OCI-LY1 (cell line): ENCODE measurements at regions not wholly inside any gene's neighbourhood (a gene's known extent, or its start where the extent isn't known, plus 50 kb on each side); places are given as distances from the start of the nearest gene placed in this dataset.

Source experiments
- H2AFZ ChIP-seq: fragments of 200-600 bp; sonication (generic), shearing (Covaris generic); 2 replicates; pipeline ENCODE4 v1.6.0; 2014; ENCODE audit warnings: antibody characterized with exemption, mild to moderate bottlenecking, low read length
- H3F3A ChIP-seq: fragments of 200-600 bp; sonication (generic), shearing (Covaris generic); 2 replicates; pipeline ENCODE4 v1.6.0; 2014; ENCODE audit warnings: mild to moderate bottlenecking, antibody characterized with exemption, low read length, moderate library complexity; ENCODE audit not compliant: insufficient read depth
- H3K27ac ChIP-seq: fragments of 200-600 bp; sonication (generic); 2 replicates; pipeline ENCODE4 v1.5.1; 2014; ENCODE audit warnings: low read length, mixed run types, mild to moderate bottlenecking, low read depth; ENCODE audit not compliant: poor library complexity, severe bottlenecking
- H3K27me3 ChIP-seq: fragments of 200-600 bp; sonication (generic); 2 replicates; pipeline ENCODE4 v1.6.0; 2014; ENCODE audit warnings: antibody characterized with exemption, mild to moderate bottlenecking, low read length, moderate library complexity; ENCODE audit not compliant: insufficient read depth
- H3K36me3 ChIP-seq: fragments of 200-600 bp; sonication (generic); 2 replicates; pipeline ENCODE4 v1.6.1; 2014; ENCODE audit warnings: mild to moderate bottlenecking, antibody characterized with exemption, low read length, moderate library complexity, mixed read lengths; ENCODE audit not compliant: insufficient read depth
- H3K4me1 ChIP-seq: fragments of 200-600 bp; sonication (generic); 2 replicates; pipeline ENCODE4 v1.5.1; 2014; ENCODE audit warnings: mild to moderate bottlenecking, low read length, moderate library complexity; ENCODE audit not compliant: insufficient read depth, severe bottlenecking
- H3K4me2 ChIP-seq: fragments of 200-600 bp; sonication (generic), shearing (Covaris generic); 2 replicates; pipeline ENCODE4 v1.6.1; 2014; ENCODE audit warnings: low read length
- H3K4me3 ChIP-seq: fragments of 200-600 bp; sonication (generic); 2 replicates; pipeline ENCODE4 v1.5.1; 2014; ENCODE audit warnings: low read length, low read depth, mild to moderate bottlenecking, mixed read lengths; ENCODE audit not compliant: poor library complexity, severe bottlenecking
- H3K79me2 ChIP-seq: fragments of 200-600 bp; shearing (Covaris generic); 2 replicates; pipeline ENCODE4 v1.6.1; 2016; ENCODE audit warnings: mixed run types, low read length, mixed read lengths; ENCODE audit not compliant: insufficient read depth
- H3K9ac ChIP-seq: fragments of 200-600 bp; sonication (generic), shearing (Covaris generic); 2 replicates; pipeline ENCODE4 v1.6.1; 2014; ENCODE audit warnings: mild to moderate bottlenecking, low read length, mixed read lengths
- H3K9me2 ChIP-seq: fragments of 200-600 bp; sonication (generic), shearing (Covaris generic); 2 replicates; pipeline ENCODE4 v1.6.1; 2014; ENCODE audit warnings: low read depth, mild to moderate bottlenecking, low read length, mixed read lengths
- H3K9me3 ChIP-seq: fragments of 200-600 bp; shearing (Covaris generic); 2 replicates; pipeline ENCODE4 v1.6.1; 2014; ENCODE audit warnings: low read length, mixed read lengths
- H4K20me1 ChIP-seq: fragments of 200-600 bp; sonication (generic), shearing (Covaris generic); 2 replicates; pipeline ENCODE4 v1.6.0; 2016; ENCODE audit warnings: mild to moderate bottlenecking, low read length; ENCODE audit not compliant: insufficient read depth
- EZH2 ChIP-seq: fragments of 200-600 bp; sonication (generic), shearing (Covaris generic); IDR thresholded peaks from 2 replicates; pipeline ENCODE4 v1.8.0; 2017; ENCODE audit warnings: borderline replicate concordance, mixed run types, mild to moderate bottlenecking, antibody characterized with exemption, low read length, moderate library complexity, mixed read lengths
- TF ChIP-seq, protein P1 (sequence below): fragments of 200-600 bp; sonication (generic), shearing (Covaris generic); IDR thresholded peaks from 2 replicates; pipeline ENCODE4 v1.5.1; 2017; ENCODE audit warnings: mild to moderate bottlenecking, antibody characterized with exemption, low read length, moderate library complexity, mixed read lengths

DNA sequence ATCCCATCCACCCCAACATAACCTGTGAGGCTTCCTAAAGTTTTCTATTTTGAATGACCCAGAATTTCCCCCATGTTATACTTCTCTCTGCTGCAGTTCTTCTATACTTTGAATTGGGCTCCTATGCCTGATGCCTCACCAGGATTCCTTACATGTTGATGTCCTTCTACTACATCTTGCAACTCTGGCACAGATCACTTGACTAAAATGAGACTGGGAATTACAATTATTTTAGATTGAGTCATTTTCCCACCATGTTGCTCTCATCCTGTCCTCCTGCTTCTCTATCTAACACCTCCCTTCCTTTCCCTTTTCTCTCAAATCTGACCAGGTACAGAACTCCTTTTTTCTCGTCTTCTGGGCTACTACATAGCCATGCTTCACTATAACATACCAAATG lies 314.0 kb upstream of the KCNJ16 start:
- Histone ChIP-seq H3K9ac (no peak overlapping the region), H3F3A (no peaks in the 10 kb centered on the region), H3K4me2 (no peak overlapping the region), H3K36me3 (no peaks in the 10 kb centered on the region), H3K27ac (no peak overlapping the region), H3K4me3 (no peak overlapping the region), H3K9me2 (no peaks in the 10 kb centered on the region), H3K27me3 (no peaks in the 10 kb centered on the region), H3K9me3 (no peaks in the 10 kb centered on the region), H3K4me1 (peaks cover 10% of the 10 kb centered on the region), H2AFZ (no peak overlapping the region), H3K79me2 (no peaks in the 10 kb centered on the region), H4K20me1 (no peaks in the 10 kb centered on the region)
- no peak for TF ChIP-seq EZH2
- TF ChIP-seq, protein P1, sequence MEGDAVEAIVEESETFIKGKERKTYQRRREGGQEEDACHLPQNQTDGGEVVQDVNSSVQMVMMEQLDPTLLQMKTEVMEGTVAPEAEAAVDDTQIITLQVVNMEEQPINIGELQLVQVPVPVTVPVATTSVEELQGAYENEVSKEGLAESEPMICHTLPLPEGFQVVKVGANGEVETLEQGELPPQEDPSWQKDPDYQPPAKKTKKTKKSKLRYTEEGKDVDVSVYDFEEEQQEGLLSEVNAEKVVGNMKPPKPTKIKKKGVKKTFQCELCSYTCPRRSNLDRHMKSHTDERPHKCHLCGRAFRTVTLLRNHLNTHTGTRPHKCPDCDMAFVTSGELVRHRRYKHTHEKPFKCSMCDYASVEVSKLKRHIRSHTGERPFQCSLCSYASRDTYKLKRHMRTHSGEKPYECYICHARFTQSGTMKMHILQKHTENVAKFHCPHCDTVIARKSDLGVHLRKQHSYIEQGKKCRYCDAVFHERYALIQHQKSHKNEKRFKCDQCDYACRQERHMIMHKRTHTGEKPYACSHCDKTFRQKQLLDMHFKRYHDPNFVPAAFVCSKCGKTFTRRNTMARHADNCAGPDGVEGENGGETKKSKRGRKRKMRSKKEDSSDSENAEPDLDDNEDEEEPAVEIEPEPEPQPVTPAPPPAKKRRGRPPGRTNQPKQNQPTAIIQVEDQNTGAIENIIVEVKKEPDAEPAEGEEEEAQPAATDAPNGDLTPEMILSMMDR = no peak

DNA sequence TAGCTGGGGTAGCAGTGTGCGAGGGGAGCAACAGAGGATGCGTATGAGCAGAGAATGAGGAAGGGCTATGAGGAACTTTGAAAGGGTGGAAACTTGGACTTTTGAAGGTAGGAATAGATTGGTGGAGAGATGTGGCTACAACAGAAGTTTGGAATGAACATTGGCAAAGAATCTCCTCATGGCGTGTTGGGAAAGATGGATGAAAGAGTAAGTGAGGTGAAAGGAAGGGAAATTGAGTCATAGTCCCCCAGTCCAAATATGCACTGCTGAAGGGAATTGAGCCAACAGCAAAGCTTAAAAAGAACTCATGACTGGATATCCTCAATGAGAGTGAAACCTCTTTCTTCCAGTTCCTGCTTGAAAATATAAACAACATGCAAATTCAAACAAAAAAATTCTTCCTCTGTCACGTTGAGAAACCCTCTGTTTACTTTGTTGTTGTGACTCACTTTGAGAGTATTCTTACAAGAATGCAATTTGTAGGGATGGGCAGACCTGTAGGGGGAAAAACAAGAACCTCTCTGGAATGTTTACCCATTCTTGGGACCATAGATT lies 313.2 kb upstream of the KCNJ16 start:
- Histone ChIP-seq H3K4me1 (peaks cover 10% of the 10 kb centered on the region), H3K9ac (no peak overlapping the region), H4K20me1 (no peaks in the 10 kb centered on the region), H2AFZ (no peak overlapping the region), H3K27me3 (no peaks in the 10 kb centered on the region), H3K36me3 (no peaks in the 10 kb centered on the region), H3K4me2 (no peak overlapping the region), H3K9me2 (no peaks in the 10 kb centered on the region), H3K4me3 (no peak overlapping the region), H3F3A (no peaks in the 10 kb centered on the region), H3K9me3 (no peaks in the 10 kb centered on the region), H3K79me2 (no peaks in the 10 kb centered on the region), H3K27ac (no peak overlapping the region)
- no peak for TF ChIP-seq EZH2
- TF ChIP-seq, protein P1 = no peak

DNA sequence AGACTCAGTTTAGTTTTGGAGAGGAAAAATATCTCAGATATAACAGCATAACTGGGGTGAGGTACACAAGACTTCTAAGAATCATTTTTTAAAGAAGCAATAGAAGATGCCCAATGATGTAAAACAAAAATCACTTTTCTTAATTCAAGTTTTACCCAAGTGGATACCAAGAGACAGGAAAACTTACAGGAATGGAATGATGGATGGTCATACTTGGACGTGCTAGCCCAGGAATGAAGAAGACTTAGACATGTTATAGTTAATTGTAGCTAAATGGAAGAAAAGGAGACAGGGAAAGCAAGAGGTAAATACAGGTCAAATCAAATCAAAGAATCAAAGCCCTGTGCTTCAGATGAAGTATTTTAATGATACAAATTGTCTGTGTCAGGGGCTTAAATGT lies 312.7 kb upstream of the KCNJ16 start:
- Histone ChIP-seq H3F3A (no peaks in the 10 kb centered on the region), H3K36me3 (no peaks in the 10 kb centered on the region), H3K4me3 (no peak overlapping the region), H3K9ac (no peak overlapping the region), H3K27ac (no peak overlapping the region), H3K4me2 (no peak overlapping the region), H4K20me1 (no peaks in the 10 kb centered on the region), H2AFZ (no peak overlapping the region), H3K9me3 (no peaks in the 10 kb centered on the region), H3K79me2 (no peaks in the 10 kb centered on the region), H3K9me2 (no peaks in the 10 kb centered on the region), H3K27me3 (no peaks in the 10 kb centered on the region), H3K4me1 (peaks cover 10% of the 10 kb centered on the region)
- TF ChIP-seq EZH2 = no peak
- TF ChIP-seq, protein P1 = no peak
